HG02973 (cell line): ENCODE measurements at regions not wholly inside any gene's neighbourhood (a gene's known extent, or its start where the extent isn't known, plus 50 kb on each side); places are given as distances from the start of the nearest gene placed in this dataset.

Experiments
- ATAC-seq: cut with Tn5 transposase; IDR thresholded peaks from one replicate; pipeline ENCODE4 v1.9.1; 2021; ENCODE audit warnings: moderate library complexity; ENCODE audit not compliant: unreplicated experiment

- ATAC-seq, result no peak
Observed at GRCh38 chr22:48697223-48697622, 1130.5 kb downstream of the BRD1 start.

DNA sequence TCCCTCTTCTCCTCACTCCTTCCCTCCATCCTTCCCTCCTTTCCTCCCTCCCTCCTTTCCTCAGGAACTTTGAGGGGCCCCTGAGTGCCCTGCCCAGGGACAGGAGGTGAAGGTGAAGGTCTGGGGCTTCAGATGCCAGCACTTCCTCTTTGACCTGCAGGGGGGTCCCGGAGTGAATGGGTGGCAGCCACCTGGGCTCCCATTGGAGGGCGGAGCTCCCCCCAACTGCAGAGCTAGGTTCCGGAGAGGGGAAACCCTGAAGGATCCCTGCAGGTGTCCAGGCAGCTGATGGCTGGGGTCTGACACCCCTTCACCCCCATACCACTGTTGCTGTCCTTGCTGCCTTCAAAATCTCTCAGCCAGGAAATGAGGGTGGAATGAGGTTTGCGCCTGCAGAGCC is 1131.3 kb downstream of the BRD1 start:
- no peak for ATAC-seq

GRCh38 chr22:48695731-48696305 is 1131.9 kb downstream of the BRD1 start:
- ATAC-seq, result no peak

DNA sequence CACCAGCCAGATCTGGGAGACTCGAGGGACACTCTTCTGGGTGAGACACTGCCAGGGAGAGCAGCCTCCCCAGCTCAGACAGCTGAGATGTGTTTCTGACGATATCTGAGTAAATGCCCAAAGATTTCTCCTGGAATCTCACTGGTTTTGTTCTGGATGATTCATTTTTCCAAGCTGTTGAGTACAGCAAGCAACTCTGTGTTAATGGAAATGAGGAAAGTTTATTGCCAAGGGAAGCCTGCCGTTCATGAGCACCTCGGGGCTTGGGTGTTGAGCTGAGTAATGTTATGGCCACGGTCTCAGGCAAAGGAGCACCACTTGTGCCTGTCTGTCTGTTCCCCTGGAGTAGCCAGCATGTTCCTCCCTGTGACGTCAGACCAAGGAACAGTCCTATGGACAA is 1132.4 kb downstream of the BRD1 start:
- ATAC-seq, result no peak

DNA sequence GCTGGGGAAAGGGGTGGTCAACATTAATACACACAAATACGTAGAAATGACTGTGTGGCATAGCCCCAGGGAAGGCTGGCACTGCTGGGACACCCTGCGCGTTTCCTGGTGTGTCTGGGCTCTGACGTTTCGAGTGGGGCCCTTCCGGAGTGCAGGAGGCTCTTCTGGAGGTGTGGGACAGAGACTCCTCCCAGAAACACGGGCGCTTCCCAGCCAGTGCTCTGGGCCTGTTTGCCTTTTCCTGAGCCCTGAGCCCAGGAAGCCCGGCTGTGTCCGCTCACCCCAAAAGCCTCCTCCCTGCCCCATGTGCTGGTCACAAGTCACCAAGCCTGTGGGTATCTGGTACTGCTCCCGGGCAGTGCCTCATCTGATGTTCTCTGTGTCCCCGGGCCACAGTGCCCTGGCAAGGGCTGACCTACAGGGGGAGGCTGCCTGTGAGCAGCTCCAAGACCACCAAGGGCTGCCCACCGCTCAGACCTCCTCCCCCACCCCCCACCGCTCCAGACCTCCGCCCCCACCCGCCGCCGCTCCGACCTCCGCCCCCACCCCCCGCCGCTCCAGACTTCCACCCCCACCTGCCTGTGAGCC is 1133.3 kb downstream of the BRD1 start:
- no peak for ATAC-seq

- no peak for ATAC-seq
Observed at GRCh38 chr22:48693377-48694135, 1134.1 kb downstream of the BRD1 start.

DNA sequence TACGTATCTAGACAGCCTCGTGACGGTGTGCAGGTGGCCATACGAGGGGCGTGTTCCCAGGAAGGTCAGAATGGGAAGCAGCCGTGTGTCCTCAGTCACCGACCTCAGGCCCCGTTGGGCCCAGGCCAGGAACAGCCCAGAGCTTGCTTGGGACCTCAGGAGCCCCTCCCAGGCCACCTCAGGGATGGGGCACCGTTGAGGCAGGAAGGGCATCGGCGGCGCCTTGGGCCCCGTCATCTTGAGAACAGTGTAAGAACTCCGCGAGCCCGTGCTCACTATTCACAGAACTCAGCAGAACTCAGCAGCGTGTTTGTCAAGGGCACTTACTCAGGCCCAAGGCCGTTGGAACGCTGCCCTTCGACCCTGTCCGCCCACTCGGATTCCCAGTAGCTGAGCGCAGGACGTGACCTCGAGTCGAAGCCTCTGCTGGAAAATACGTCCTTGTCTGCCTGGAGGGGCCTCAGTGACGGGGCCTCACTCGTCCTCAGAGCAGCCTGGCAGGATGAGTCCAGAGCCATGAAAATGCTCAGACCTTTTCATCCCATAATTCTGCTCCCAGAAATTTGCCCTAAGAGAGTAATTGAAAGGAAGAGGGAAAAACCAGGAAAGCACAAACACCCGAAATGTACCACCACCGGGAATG is 1134.8 kb downstream of the BRD1 start:
- ATAC-seq, result no peak

DNA sequence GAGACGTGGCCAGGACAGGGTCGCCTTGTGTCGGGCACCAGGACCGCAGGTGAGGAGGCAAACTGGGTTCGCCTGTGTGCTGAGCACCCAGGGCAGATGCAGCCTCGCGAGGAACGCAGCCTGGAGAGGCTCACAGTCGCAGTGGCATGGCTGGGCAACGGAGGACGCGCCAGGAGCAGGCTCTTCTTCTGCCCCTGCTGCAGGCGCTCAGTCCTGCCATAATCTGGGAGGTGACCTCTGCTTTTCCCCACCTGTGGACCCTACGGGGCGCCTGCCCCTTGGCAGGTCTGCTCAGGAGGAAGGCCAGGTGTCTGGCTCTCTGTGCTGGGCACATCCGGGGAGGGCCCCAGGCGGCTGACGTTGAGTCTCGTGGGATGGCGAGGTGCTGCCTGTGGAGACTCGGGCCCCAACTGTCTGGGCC is 1136.2 kb downstream of the BRD1 start:
- no peak for ATAC-seq

DNA sequence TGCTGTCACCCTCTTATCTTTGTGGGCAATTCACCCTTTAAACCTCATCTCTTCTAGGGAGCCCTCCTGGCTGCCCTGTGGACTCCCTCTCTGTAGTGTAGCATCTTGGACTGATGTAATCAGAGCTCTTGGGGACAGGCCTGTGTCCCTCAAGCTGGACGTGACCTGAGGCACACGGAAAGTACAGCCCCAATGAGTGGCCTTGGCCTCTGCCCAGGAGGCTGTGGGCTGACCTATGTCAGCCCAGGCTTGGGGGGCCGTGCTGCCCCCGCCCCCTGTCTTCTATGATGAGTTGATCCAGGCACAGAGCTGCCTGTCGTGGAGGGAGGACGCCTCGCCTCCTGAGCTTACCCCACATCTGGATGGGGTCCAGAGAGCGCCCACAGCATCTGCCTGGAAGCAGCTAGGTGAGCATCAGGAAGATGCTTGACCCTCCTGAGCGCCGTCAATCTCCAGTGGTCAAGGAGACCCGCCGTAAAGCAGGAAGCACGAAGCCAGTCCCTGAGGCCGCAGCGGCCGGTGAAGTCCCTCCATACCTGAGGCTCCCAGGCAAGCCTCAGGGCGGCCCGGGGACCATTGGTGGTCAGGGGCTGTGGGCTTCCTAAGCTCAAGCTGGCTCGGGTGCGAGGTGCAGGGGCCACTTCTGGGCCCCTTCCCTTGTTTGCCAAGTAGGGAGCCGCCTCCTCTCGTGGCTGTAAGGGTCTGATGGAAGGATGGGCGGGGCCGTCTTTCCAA is 1136.9 kb downstream of the BRD1 start:
- no peak for ATAC-seq

- no peak for ATAC-seq
Observed at GRCh38 chr22:48689206-48689605, 1138.5 kb downstream of the BRD1 start.

DNA sequence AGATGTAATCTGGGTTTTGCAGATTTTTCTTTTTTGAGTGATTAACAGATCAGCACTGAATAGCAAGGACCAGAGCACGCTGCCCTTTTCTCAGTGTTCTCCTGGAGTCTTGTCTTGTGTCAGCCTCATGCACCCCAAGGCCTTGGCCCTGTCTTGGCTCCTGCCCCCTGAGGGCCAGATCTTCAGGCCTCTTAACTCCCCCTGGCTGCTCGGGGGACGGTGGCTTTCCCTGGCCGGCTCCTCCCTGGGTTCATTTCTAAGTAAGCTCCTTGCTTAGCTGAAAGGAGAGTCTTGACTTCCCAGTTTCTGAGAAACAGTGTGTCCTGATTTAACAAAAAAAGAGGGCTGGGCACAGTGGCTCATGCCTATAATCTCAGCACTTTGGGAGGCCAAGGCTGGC is 1139.3 kb downstream of the BRD1 start:
- no peak for ATAC-seq

DNA sequence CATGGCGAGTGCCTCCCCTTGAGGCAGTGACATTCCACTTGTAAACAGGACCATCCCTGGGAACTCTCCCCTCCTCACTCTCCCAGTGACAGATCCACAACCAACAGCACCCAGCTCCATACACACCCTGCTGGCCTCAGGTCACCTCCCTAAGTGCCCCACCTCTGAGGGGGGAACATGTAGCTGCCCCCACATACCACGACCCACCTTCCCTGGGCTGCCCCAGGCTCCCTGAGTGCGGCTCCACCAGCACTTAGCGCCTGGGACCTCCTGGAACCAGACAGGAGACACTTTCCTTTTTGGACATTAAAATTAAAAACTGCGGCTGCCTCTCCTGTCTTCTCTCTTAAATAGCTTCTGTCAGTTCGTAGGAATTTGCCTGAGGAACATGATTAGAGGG is 1140.1 kb downstream of the BRD1 start:
- ATAC-seq, result no peak

- no peak for ATAC-seq
Observed at GRCh38 chr22:48686694-48687302, 1140.9 kb downstream of the BRD1 start.

DNA sequence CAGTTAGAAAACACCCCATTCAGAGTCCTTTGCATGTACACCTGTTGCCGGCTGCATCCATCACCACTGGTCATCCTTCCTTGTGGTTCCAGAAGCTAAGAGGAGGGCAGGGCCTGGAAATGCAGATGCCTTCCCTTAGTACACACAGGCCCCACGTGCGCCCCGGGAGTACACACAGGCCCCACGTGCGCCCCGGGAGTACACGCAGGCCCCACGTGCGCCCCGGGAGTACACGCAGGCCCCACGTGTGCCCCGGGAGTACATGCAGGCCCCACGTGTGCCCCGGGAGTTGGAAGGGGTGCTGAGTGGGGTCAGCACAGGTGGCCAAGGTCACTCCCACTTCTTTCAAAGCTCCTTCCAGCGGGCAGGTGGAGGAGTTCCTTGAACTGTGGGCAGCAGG is 1141.9 kb downstream of the BRD1 start:
- ATAC-seq, result no peak

GRCh38 chr22:48683640-48684039 is 1144.0 kb downstream of the BRD1 start:
- no peak for ATAC-seq

DNA sequence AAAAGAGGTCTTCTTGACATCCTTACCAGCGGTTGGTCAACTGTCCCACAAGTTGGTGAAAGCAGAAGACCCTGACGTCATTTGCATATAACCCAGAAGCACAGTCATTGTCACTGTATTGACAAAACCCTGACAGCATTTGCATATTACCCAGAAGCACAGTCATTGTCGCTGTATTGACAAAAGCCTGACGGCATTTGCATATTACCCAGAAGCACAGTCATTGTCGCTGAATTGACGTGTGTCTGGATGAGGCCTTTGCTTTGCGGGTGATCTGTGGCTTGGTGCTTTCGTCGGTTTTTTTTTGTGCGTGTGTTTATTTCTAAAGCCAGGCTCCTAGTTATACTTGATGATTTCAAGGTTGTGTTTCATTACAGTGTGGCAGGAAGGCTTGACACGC is 1145.2 kb downstream of the BRD1 start:
- no peak for ATAC-seq

- ATAC-seq, result no peak
Observed at GRCh38 chr22:48680601-48681000, 1147.1 kb downstream of the BRD1 start.

- no peak for ATAC-seq
Observed at GRCh38 chr22:48679656-48680555, 1147.8 kb downstream of the BRD1 start.

GRCh38 chr22:48678171-48679135 is 1149.2 kb downstream of the BRD1 start:
- ATAC-seq, result no peak
